K562 (cell line): ENCODE measurements at regions not wholly inside any gene's neighbourhood (a gene's known extent, or its start where the extent isn't known, plus 50 kb on each side); places are given as distances from the start of the nearest gene placed in this dataset.

Experiments
- ARID3B ChIP-seq: fragments of 250-450 bp; sonication (Bioruptor Pico); IDR thresholded peaks from 2 replicates; pipeline ENCODE4 v1.4.0; 2020; ENCODE audit warnings: borderline replicate concordance
- DACH1 ChIP-seq: fragments of 450-650 bp; IDR thresholded peaks from 2 replicates; pipeline ENCODE4 v1.6.1; 2018; ENCODE audit not compliant: partially characterized antibody
- FIP1L1 ChIP-seq: fragments of 200-400 bp; formaldehyde crosslinking; IDR thresholded peaks from 2 replicates; pipeline ENCODE4 v1.6.1; 2018; ENCODE audit warnings: mild to moderate bottlenecking, low read depth, low read length; ENCODE audit not compliant: poor library complexity, severe bottlenecking
- GABPB1 ChIP-seq: sonication (generic); formaldehyde crosslinking; IDR thresholded peaks from 2 replicates; pipeline ENCODE4 v1.8.0; 2022; ENCODE audit warnings: mild to moderate bottlenecking, missing genetic modification reagents
- HNRNPL ChIP-seq: fragments of 200-400 bp; formaldehyde crosslinking; IDR thresholded peaks from 2 replicates; pipeline ENCODE4 v1.6.1; 2017; ENCODE audit warnings: low read depth, mild to moderate bottlenecking, low read length
- NBN ChIP-seq: fragments of 450-650 bp; IDR thresholded peaks from 2 replicates; pipeline ENCODE4 v1.6.1; 2016; ENCODE audit warnings: low read depth, mild to moderate bottlenecking
- POLR2A ChIP-seq: fragments of 450-650 bp; conservative IDR thresholded peaks from 2 replicates; pipeline ENCODE4 v1.6.1; 2016
- TOE1 ChIP-seq, 2 experiments: fragments of 450-650 bp in 1 of 2; sonication (generic) in 1 of 2; formaldehyde crosslinking in 1 of 2; IDR thresholded peaks; 2 replicates each; pipeline versions ENCODE4 v1.7.1 to v1.8.0; 2016 to 2022; ENCODE audit warnings: borderline replicate concordance in 2 of 2, mild to moderate bottlenecking in 2 of 2, antibody characterized with exemption in 1 of 2, inconsistent platforms in 1 of 2, low read depth in 1 of 2, missing genetic modification reagents in 1 of 2, moderate library complexity in 1 of 2
- ZNF282 ChIP-seq: sonication (generic); formaldehyde crosslinking; IDR thresholded peaks from 2 replicates; pipeline ENCODE4 v1.8.1; 2023; ENCODE audit warnings: missing genetic modification reagents

- TF ChIP-seq ARID3B (CRISPR knock-in tag) (no peak), TOE1 (IDR thresholded peaks at IDR 0.05; ENCODE audit: borderline replicate concordance) (no peak), TOE1 (CRISPR knock-in tag; IDR thresholded peaks at IDR 0.05; ENCODE audit: borderline replicate concordance, low read depth) (no peak), FIP1L1 (no peak), GABPB1 (CRISPR knock-in tag) (no peak), ZNF282 (CRISPR knock-in tag) (no peak), HNRNPL (no peak), DACH1 (no peak), POLR2A (no peak), NBN (no peak)
Observed at GRCh38 chr18:2179498-2180183, 391.7 kb downstream of the METTL4 start.
